ENCODE measurements at regions not wholly inside any gene's neighbourhood (a gene's known extent, or its start where the extent isn't known, plus 50 kb on each side); places are given as distances from the start of the nearest gene placed in this dataset.

DNA sequence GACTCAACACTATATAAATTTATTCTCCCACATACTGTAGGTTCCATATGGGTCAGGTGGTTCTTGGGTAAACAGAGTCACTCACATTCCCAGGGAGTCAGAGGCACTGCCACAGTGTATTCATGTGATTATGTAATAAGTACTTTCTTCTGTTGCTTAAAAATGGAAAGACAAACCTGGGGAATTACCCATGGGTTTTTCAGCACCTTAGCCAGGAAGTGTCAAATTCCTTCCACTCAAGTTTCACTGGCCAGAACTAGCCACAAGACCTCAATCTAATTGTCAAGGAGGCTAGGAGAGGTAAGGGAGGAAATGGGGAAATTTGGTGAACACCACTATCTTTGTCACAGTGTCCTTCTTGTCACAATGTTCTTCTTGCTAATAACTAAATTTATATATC, 333.2 kb upstream of the MDGA2 start:
- no peak for DNase-seq (ENCODE audit: low read depth)
- H3K4me3 ChIP-seq (ENCODE audit: low read depth, low read length): no peak overlapping the region
- TF ChIP-seq CTCF (IDR thresholded peaks at IDR 0.05; ENCODE audit: insufficient read depth, low read depth, low read length): no peak

DNA sequence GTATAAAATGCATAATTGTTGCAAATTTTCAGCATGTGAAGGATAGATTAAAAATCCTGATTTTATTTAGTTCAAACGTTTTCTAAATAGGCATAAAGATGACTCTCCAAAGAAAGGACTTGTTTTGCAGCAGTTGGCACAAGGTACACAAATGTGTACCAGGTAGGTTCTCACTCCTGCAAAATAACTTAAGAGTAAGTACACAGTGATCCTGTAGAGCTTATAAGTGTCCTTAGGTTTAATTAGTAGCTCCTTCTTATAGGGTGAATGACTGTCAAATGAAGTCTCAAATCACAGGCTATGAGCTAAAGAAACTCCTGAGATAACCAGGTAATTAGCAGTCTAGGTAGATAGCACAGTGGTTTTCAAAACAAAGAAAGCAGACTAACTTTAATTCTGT, 330.6 kb upstream of the MDGA2 start:
- H3K4me3 ChIP-seq (ENCODE audit: low read depth, low read length): no peak overlapping the region
- no peak for TF ChIP-seq CTCF (IDR thresholded peaks at IDR 0.05; ENCODE audit: insufficient read depth, low read depth, low read length)
- DNase-seq (ENCODE audit: low read depth): no peak

GRCh38 chr14:47993883-47994282, 318.5 kb upstream of the MDGA2 start:
- no peak for TF ChIP-seq CTCF (IDR thresholded peaks at IDR 0.05; ENCODE audit: insufficient read depth, low read depth, low read length)
- no peak overlapping the region for H3K4me3 ChIP-seq (ENCODE audit: low read depth, low read length)
- no peak for DNase-seq (ENCODE audit: low read depth)

DNA sequence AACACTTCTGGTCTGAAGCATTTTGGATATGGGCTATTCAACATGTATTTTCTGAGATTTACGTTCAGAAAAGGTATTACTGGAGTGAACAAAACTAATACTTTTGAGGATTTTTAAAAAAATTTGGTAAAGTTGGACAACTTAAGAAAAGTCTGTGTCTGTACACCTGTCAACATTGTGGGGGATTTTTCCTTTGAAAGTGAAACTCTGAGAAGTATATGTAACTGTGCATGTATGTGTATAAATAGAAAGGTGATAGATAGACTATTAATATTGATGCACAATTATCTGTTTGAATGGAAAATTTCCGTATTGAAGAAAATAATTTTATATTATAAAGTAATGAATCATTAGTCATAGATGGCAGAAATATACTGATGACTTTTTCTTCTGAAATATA, 312.8 kb upstream of the MDGA2 start:
- H3K4me3 ChIP-seq (ENCODE audit: low read depth, low read length): no peak overlapping the region
- TF ChIP-seq CTCF (IDR thresholded peaks at IDR 0.05; ENCODE audit: insufficient read depth, low read depth, low read length): no peak
- DNase-seq (ENCODE audit: low read depth): no peak

DNA sequence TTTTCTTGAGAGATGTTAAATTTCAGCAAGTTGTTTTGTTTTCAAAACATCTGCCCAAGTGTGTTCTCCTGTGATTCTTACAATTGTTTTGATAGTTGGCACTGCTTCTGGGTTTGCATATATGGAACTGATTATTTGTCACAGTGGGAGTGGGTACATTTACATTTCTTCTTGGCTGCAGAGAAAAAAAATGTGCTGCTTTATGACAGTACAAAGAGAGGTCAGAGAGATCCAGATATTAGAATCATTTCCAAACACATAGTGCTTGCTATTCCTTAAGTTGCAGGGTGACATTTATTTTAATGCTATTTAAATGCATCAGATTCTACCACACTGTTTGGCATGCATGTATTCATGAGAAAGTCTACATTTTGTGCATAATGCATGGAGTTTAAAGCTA, 303.5 kb upstream of the MDGA2 start:
- H3K4me3 ChIP-seq (ENCODE audit: low read depth, low read length): no peak overlapping the region
- no peak for DNase-seq (ENCODE audit: low read depth)
- TF ChIP-seq CTCF (IDR thresholded peaks at IDR 0.05; ENCODE audit: insufficient read depth, low read depth, low read length): no peak

- TF ChIP-seq CTCF (IDR thresholded peaks at IDR 0.05; ENCODE audit: insufficient read depth, low read depth, low read length): no peak
- H3K4me3 ChIP-seq (ENCODE audit: low read depth, low read length): no peak overlapping the region
- DNase-seq (ENCODE audit: low read depth): no peak
These were observed 300.7 kb upstream of the MDGA2 start for GRCh38 chr14:47976139-47976538.

DNA sequence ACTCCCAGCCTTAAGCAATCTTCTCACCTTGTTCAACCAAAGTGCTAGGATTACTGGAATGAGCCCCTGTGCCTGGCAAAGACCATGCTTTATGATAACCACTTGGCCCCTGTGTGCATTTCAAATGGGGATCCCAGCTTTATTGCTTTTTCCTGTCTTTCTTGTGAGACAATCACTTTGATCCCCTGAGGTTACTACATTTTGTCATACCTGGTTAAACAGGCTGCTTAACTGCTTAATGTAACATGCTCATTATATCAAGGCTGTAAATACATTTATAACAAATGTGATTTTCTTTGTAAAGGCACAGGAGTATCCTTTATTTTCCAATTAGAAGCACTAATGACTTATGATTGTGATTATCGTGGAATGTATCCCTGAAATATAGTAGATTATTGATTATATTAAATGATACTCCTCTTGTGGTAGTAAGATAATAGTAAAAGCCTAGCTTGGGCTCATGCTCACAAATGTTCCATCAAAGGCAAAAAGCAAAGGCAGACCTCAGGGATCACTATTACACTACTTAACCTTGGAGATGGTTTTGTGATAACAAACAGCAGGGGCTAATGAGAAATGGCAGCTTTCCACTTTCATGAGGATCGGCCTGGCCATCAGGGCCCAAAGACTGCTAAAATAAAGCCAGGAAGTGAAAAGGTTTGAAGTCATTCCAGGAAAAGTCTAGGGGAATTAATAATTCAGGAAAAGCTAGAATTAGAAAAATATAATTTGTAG, 290.8 kb upstream of the MDGA2 start:
- no peak for DNase-seq (ENCODE audit: low read depth)
- TF ChIP-seq CTCF (IDR thresholded peaks at IDR 0.05; ENCODE audit: insufficient read depth, low read depth, low read length): no peak
- no peak overlapping the region for H3K4me3 ChIP-seq (ENCODE audit: low read depth, low read length)

Data from fibroblast of villous mesenchyme (primary cell).